Thyroid gland (tissue), 4 donors: ENCODE measurements at regions not wholly inside any gene's neighbourhood (a gene's known extent, or its start where the extent isn't known, plus 50 kb on each side); places are given as distances from the start of the nearest gene placed in this dataset.

Experiments used
- POLR2A ChIP-seq, 2 donors: fragments of 450-650 bp; IDR thresholded peaks; one replicate each; pipeline ENCODE4 v1.6.1; 2017; ENCODE audit warnings: antibody characterized with exemption in 2 of 2, mild to moderate bottlenecking in 2 of 2, moderate library complexity in 1 of 2
- TF ChIP-seq, protein P1 (sequence below), 6 experiments: fragments of 200-600 bp in 3 of 6; fragments of 450-650 bp in 3 of 6; sonication (generic) in 3 of 6; IDR thresholded peaks; one replicate each; pipeline ENCODE4 v1.5.1; 2016 to 2019; ENCODE audit warnings: antibody characterized with exemption in 6 of 6, mild to moderate bottlenecking in 2 of 6, inconsistent platforms in 1 of 6, moderate library complexity in 1 of 6

DNA sequence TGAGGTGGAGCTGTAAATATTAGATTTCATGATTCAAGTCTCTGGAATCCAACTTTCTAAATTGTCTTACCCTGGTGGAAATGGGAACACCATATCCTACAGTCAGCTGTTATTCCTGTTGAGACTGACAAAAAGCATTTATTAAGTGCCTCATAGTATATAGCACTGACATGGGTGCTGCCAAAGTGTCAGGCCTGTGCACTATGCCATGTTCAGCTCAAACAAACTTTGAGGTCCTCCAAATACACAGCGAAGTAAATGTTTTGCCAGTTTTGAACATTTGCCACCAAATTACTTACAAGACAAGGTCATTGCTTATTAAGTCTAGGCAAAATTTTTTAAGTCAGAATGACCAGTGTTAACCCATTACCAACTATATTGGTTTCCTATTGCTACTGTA is 162.9 kb upstream of the SLC25A13 start:
- TF ChIP-seq, protein P1, sequence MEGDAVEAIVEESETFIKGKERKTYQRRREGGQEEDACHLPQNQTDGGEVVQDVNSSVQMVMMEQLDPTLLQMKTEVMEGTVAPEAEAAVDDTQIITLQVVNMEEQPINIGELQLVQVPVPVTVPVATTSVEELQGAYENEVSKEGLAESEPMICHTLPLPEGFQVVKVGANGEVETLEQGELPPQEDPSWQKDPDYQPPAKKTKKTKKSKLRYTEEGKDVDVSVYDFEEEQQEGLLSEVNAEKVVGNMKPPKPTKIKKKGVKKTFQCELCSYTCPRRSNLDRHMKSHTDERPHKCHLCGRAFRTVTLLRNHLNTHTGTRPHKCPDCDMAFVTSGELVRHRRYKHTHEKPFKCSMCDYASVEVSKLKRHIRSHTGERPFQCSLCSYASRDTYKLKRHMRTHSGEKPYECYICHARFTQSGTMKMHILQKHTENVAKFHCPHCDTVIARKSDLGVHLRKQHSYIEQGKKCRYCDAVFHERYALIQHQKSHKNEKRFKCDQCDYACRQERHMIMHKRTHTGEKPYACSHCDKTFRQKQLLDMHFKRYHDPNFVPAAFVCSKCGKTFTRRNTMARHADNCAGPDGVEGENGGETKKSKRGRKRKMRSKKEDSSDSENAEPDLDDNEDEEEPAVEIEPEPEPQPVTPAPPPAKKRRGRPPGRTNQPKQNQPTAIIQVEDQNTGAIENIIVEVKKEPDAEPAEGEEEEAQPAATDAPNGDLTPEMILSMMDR (IDR thresholded peaks at IDR 0.05) = no peak
- no peak for TF ChIP-seq POLR2A (IDR thresholded peaks at IDR 0.05)
